GM23338 (cell line): ENCODE measurements at regions not wholly inside any gene's neighbourhood (a gene's known extent, or its start where the extent isn't known, plus 50 kb on each side); places are given as distances from the start of the nearest gene placed in this dataset.
A peak's percentile ranks its signal among the peaks of the same experiment; 100 is the strongest.

Source experiments
- ATAC-seq: fragments of 200-7000 bp; cut with Tn5 transposase; 3 replicates; pipeline ENCODE4 v1.9.1; 2020
- DNase-seq: peaks from one replicate; pipeline ENCODE4 v3.0.0-alpha.2; 2015; ENCODE audit warnings: low spot score
- H2AFZ ChIP-seq: fragments of 200-600 bp; sonication (generic); 2 replicates; pipeline ENCODE4 v1.8.0; 2016; ENCODE audit warnings: antibody characterized with exemption, mild to moderate bottlenecking, moderate library complexity
- H3F3A ChIP-seq: fragments of 200-600 bp; sonication (generic); replicated peaks from 2 replicates; pipeline ENCODE4 v1.8.0; 2017; ENCODE audit warnings: antibody characterized with exemption, mixed run types, low read depth
- H3K27ac ChIP-seq: fragments of 200-600 bp; sonication (generic); 2 replicates; pipeline ENCODE4 v1.6.1; 2016; ENCODE audit warnings: low read depth
- H3K27me3 ChIP-seq: fragments of 200-600 bp; sonication (generic); 2 replicates; pipeline ENCODE4 v1.8.0; 2016; ENCODE audit warnings: mild to moderate bottlenecking, mixed run types, moderate library complexity; ENCODE audit not compliant: insufficient read depth
- H3K36me3 ChIP-seq: fragments of 200-600 bp; sonication (generic); 2 replicates; pipeline ENCODE4 v1.8.0; 2016; ENCODE audit warnings: mild to moderate bottlenecking; ENCODE audit not compliant: insufficient read depth
- H3K4me1 ChIP-seq: fragments of 200-600 bp; sonication (generic); 2 replicates; pipeline ENCODE4 v1.8.0; 2016; ENCODE audit warnings: mild to moderate bottlenecking, moderate library complexity; ENCODE audit not compliant: insufficient read depth
- H3K4me2 ChIP-seq: fragments of 200-600 bp; sonication (generic); 2 replicates; pipeline ENCODE4 v1.7.1; 2017; ENCODE audit warnings: mixed run types
- H3K4me3 ChIP-seq: fragments of 200-600 bp; sonication (generic); 2 replicates; pipeline ENCODE4 v1.6.1; 2016; ENCODE audit warnings: mixed run types
- H3K79me2 ChIP-seq: fragments of 200-600 bp; sonication (generic); replicated peaks from 2 replicates; pipeline ENCODE4 v1.8.0; 2017; ENCODE audit warnings: mild to moderate bottlenecking; ENCODE audit not compliant: insufficient read depth
- H3K9me2 ChIP-seq: fragments of 200-600 bp; sonication (generic); 2 replicates; pipeline ENCODE4 v1.8.0; 2017; ENCODE audit not compliant: insufficient read depth
- H4K20me1 ChIP-seq: fragments of 200-600 bp; sonication (generic); replicated peaks from 2 replicates; pipeline ENCODE4 v1.8.0; 2017; ENCODE audit warnings: mild to moderate bottlenecking; ENCODE audit not compliant: insufficient read depth
- H3K27ac Mint-ChIP-seq: 2 replicates; pipeline ENCODE4 v1.8.0; 2020; ENCODE audit warnings: inconsistent platforms, mild to moderate bottlenecking, moderate library complexity, mixed read lengths
- H3K27me3 Mint-ChIP-seq: 3 replicates; pipeline ENCODE4 v1.8.0; 2022; ENCODE audit warnings: low read depth, mild to moderate bottlenecking, moderate library complexity, mixed read lengths, inconsistent platforms; ENCODE audit not compliant: insufficient read depth, poor library complexity
- H3K36me3 Mint-ChIP-seq: 3 replicates; pipeline ENCODE4 v1.8.0; 2021; ENCODE audit warnings: low read depth, mild to moderate bottlenecking, inconsistent platforms, moderate library complexity, mixed read lengths
- H3K4me1 Mint-ChIP-seq: 3 replicates; pipeline ENCODE4 v1.8.0; 2020; ENCODE audit warnings: mild to moderate bottlenecking, inconsistent platforms, mixed read lengths
- H3K4me3 Mint-ChIP-seq: 3 replicates; pipeline ENCODE4 v1.8.0; 2021; ENCODE audit warnings: moderate library complexity, mild to moderate bottlenecking, inconsistent platforms, mixed read lengths
- H3K9me3 Mint-ChIP-seq: 3 replicates; pipeline ENCODE4 v1.8.0; 2020; ENCODE audit warnings: moderate library complexity, mild to moderate bottlenecking, inconsistent platforms, mixed read lengths
- CREB1 ChIP-seq: fragments of 250-450 bp; sonication (Bioruptor Pico); IDR thresholded peaks from 2 replicates; pipeline ENCODE4 v1.5.0; 2020; ENCODE audit warnings: low read depth, mild to moderate bottlenecking, moderate library complexity
- CTCF ChIP-seq, 2 experiments: fragments of 200-600 bp in 1 of 2; sonication (generic) in 1 of 2; conservative IDR thresholded peaks; 2 replicates each; pipeline versions ENCODE4 v1.5.1 to v1.6.1; 2016 to 2017; ENCODE audit warnings: antibody characterized with exemption in 2 of 2, low read depth in 2 of 2, mild to moderate bottlenecking in 2 of 2, moderate library complexity in 1 of 2
- ETS1 ChIP-seq: IDR thresholded peaks from 2 replicates; pipeline ENCODE4 v1.6.1; 2016; ENCODE audit warnings: antibody characterized with exemption
- EZH2 ChIP-seq: fragments of 200-600 bp; sonication (generic); IDR thresholded peaks from one replicate; pipeline ENCODE4 v1.8.0; 2017; ENCODE audit warnings: antibody characterized with exemption, mild to moderate bottlenecking, low read depth; ENCODE audit not compliant: unreplicated experiment
- EZH2phosphoT487 ChIP-seq: fragments of 200-600 bp; sonication (generic); IDR thresholded peaks from one replicate; pipeline ENCODE4 v1.8.1; 2018; ENCODE audit warnings: antibody characterized with exemption; ENCODE audit not compliant: unreplicated experiment
- JUNB ChIP-seq: IDR thresholded peaks from one replicate; pipeline ENCODE4 v1.6.1; 2016; ENCODE audit warnings: antibody characterized with exemption; ENCODE audit not compliant: unreplicated experiment
- NANOG ChIP-seq: IDR thresholded peaks from 2 replicates; pipeline ENCODE4 v1.6.1; 2016; ENCODE audit warnings: antibody characterized with exemption, borderline replicate concordance
- POLR2AphosphoS5 ChIP-seq: IDR thresholded peaks from 2 replicates; pipeline ENCODE4 v1.6.1; 2016; ENCODE audit warnings: antibody characterized with exemption, low read depth
- REST ChIP-seq: IDR thresholded peaks from one replicate; pipeline ENCODE4 v1.6.1; 2018; ENCODE audit warnings: antibody characterized with exemption; ENCODE audit not compliant: unreplicated experiment
- STAT1 ChIP-seq: IDR thresholded peaks from one replicate; pipeline ENCODE4 v1.6.1; 2016; ENCODE audit warnings: antibody characterized with exemption; ENCODE audit not compliant: unreplicated experiment
- ZNF114 ChIP-seq: fragments of 250-450 bp; sonication (Bioruptor Pico); IDR thresholded peaks from 2 replicates; pipeline ENCODE4 v1.5.0; 2020; ENCODE audit warnings: mild to moderate bottlenecking, moderate library complexity
- ZNF331 ChIP-seq: fragments of 250-450 bp; sonication (Bioruptor Pico); IDR thresholded peaks from 2 replicates; pipeline ENCODE4 v1.5.0; 2020; ENCODE audit warnings: low read depth, mild to moderate bottlenecking, moderate library complexity
- ZNF462 ChIP-seq: fragments of 250-450 bp; sonication (Bioruptor Pico); IDR thresholded peaks from 2 replicates; pipeline ENCODE4 v1.5.0; 2020; ENCODE audit warnings: mild to moderate bottlenecking, moderate library complexity

- no peaks in the 10 kb centered on the region for H3K36me3 ChIP-seq
- no peak overlapping the region for H3K4me3 ChIP-seq
- Mint-ChIP-seq H3K9me3 (no peaks in the 10 kb centered on the region), H3K4me3 (no peak overlapping the region), H3K27me3 (no peaks in the 10 kb centered on the region), H3K4me1 (peaks cover 10% of the 10 kb centered on the region), H3K36me3 (no peaks in the 10 kb centered on the region), H3K27ac (no peak overlapping the region)
- no peaks in the 10 kb centered on the region for H3K79me2 ChIP-seq
- peaks cover 10% of the 10 kb centered on the region for H3K4me1 ChIP-seq
- no peaks in the 10 kb centered on the region for H3F3A ChIP-seq
- H4K20me1 ChIP-seq = no peaks in the 10 kb centered on the region
- H3K27ac ChIP-seq = no peak overlapping the region
- H3K4me2 ChIP-seq = no peak overlapping the region
- no peaks in the 10 kb centered on the region for H3K27me3 ChIP-seq
- ATAC-seq = no peak
- H2AFZ ChIP-seq = peak overlapping the region; percentile 34; the same call in 1 of the 2 replicates
- DNase-seq = no peak
- H3K9me2 ChIP-seq = 0 out of 2 replicates have a peak, but pooled peaks cover 1% of the 10 kb centered on the region
- TF ChIP-seq ETS1 (no peak), JUNB (no peak), STAT1 (no peak), POLR2AphosphoS5 (no peak), NANOG (no peak), REST (no peak), EZH2phosphoT487 (no peak), EZH2 (no peak), ZNF114 (no peak), ZNF462 (CRISPR knock-in tag) (no peak), CREB1 (CRISPR knock-in tag) (no peak), CTCF (conservative IDR thresholded peaks at IDR 0.05; ENCODE audit: low read depth in 2 of 2) (no peak), ZNF331 (no peak)
Measured at GRCh38 chr5:143741421-143741820, 70.5 kb upstream of the HMHB1 start.
